ENCODE measurements at regions not wholly inside any gene's neighbourhood (a gene's known extent, or its start where the extent isn't known, plus 50 kb on each side); places are given as distances from the start of the nearest gene placed in this dataset.

DNA sequence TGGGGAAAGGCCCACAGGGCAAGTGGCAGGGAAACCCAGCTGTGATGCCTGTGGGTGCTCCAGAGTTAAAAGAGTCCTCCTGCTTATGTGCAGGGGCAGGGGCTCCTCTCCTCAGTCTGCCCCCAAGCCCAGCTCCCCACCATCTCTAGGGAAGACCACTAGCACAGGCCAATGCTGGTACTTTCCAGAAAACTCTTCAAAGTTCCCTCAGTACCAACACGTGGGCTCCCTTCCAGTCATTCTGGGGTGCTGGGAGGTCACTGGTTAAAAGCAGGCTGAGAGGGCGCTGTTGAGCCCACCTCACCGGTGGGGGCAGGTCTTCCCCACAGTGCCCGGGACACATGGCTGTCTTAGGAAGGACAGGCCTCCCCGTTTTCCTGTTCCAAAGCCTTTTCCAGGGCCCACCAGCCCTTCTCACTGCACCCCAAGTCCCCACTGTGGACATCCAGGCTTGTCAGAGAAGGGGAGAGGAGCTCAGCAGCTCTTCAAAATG is 154.6 kb downstream of the TRIM29 start:
- Histone ChIP-seq H3K4me2 (no peak overlapping the region), H3K36me3 (ENCODE audit: insufficient read depth) (no peaks in the 10 kb centered on the region), H3K4me3 (no peak overlapping the region), H3F3A (replicated peaks; ENCODE audit: low read depth) (no peaks in the 10 kb centered on the region), H2AFZ (peak overlapping the region; percentile 69; the same call in 1 of the 2 replicates), H3K79me2 (replicated peaks; ENCODE audit: insufficient read depth) (no peaks in the 10 kb centered on the region), H3K27ac (ENCODE audit: low read depth) (no peak overlapping the region), H3K9me2 (ENCODE audit: insufficient read depth) (no peaks in the 10 kb centered on the region), H3K4me1 (ENCODE audit: insufficient read depth) (no peaks in the 10 kb centered on the region), H4K20me1 (replicated peaks; ENCODE audit: insufficient read depth) (no peaks in the 10 kb centered on the region), H3K27me3 (ENCODE audit: insufficient read depth) (no peaks in the 10 kb centered on the region)
- H3K4me1 Mint-ChIP-seq: peaks cover 7% of the 10 kb centered on the region
- no peak overlapping the region for H3K4me3 Mint-ChIP-seq
- H3K27me3 Mint-ChIP-seq (ENCODE audit: insufficient read depth, low read depth, poor library complexity): peaks cover 8% of the 10 kb centered on the region
- no peak overlapping the region for H3K27ac Mint-ChIP-seq
- peak; percentile 91 for ATAC-seq
- TF ChIP-seq EZH2phosphoT487 (IDR thresholded peaks at IDR 0.05; ENCODE audit: unreplicated experiment) (no peak), REST (IDR thresholded peaks at IDR 0.05; ENCODE audit: unreplicated experiment) (no peak), STAT1 (IDR thresholded peaks at IDR 0.05; ENCODE audit: unreplicated experiment) (no peak), EZH2 (IDR thresholded peaks at IDR 0.05; ENCODE audit: low read depth, unreplicated experiment) (no peak), ZNF331 (CRISPR knock-in tag; IDR thresholded peaks at IDR 0.05; ENCODE audit: low read depth) (no peak), JUNB (IDR thresholded peaks at IDR 0.05; ENCODE audit: unreplicated experiment) (no peak)
- TF ChIP-seq, protein P1, sequence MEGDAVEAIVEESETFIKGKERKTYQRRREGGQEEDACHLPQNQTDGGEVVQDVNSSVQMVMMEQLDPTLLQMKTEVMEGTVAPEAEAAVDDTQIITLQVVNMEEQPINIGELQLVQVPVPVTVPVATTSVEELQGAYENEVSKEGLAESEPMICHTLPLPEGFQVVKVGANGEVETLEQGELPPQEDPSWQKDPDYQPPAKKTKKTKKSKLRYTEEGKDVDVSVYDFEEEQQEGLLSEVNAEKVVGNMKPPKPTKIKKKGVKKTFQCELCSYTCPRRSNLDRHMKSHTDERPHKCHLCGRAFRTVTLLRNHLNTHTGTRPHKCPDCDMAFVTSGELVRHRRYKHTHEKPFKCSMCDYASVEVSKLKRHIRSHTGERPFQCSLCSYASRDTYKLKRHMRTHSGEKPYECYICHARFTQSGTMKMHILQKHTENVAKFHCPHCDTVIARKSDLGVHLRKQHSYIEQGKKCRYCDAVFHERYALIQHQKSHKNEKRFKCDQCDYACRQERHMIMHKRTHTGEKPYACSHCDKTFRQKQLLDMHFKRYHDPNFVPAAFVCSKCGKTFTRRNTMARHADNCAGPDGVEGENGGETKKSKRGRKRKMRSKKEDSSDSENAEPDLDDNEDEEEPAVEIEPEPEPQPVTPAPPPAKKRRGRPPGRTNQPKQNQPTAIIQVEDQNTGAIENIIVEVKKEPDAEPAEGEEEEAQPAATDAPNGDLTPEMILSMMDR (conservative IDR thresholded peaks at IDR 0.05; ENCODE audit: low read depth in 2 of 2): peak; percentile 60 to 76
- H3K9me3 Mint-ChIP-seq: no peaks in the 10 kb centered on the region
- DNase-seq (ENCODE audit: low spot score): peak; percentile 68
- no peaks in the 10 kb centered on the region for H3K36me3 Mint-ChIP-seq (ENCODE audit: low read depth)

DNA sequence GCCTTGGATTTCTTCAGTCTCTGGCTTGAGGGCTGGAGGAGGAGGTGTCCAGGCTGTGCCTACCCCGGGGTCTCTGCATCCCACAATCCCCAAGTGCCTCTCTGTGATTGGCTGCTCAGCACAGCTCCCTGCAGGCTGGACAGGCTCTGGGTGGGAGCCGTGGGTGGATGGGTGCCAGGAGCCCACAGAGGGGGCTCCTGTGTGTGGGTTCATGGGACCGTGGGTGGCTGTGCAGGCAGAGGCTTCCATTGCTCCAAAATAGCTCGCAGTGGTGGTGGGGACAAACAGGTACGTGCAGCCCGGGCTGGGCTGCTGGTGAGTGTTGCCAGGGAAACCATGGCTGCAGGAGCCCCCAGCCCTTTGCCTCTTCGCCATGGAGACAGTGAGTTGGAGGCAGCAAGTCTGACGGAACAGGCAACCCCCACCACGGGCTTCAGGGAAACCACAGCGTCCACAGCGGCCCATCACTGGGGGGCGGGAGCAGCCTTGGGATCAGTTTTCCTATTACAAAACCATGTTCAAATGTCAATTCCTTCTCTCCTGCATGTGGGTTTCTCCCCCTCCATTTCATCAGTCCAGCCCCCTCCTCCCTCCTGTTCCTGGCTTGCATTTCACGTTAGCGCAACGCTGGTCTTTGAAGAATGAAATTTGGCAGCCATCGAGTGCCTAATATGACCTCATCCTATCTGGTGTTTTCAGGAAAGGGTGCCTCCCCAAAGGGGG is 155.2 kb downstream of the TRIM29 start:
- DNase-seq (ENCODE audit: low spot score) (no peak), ATAC-seq (no peak)
- Histone ChIP-seq H3K4me2 (no peak overlapping the region), H3K4me3 (no peak overlapping the region), H3F3A (replicated peaks; ENCODE audit: low read depth) (no peaks in the 10 kb centered on the region), H3K79me2 (replicated peaks; ENCODE audit: insufficient read depth) (no peaks in the 10 kb centered on the region), H3K4me1 (ENCODE audit: insufficient read depth) (no peaks in the 10 kb centered on the region), H3K27me3 (ENCODE audit: insufficient read depth) (no peaks in the 10 kb centered on the region), H3K9me2 (ENCODE audit: insufficient read depth) (no peaks in the 10 kb centered on the region), H3K36me3 (ENCODE audit: insufficient read depth) (no peaks in the 10 kb centered on the region), H2AFZ (no peak overlapping the region), H4K20me1 (replicated peaks; ENCODE audit: insufficient read depth) (no peaks in the 10 kb centered on the region), H3K27ac (ENCODE audit: low read depth) (no peak overlapping the region)
- peaks cover 11% of the 10 kb centered on the region for H3K27me3 Mint-ChIP-seq (ENCODE audit: insufficient read depth, low read depth, poor library complexity)
- no peak overlapping the region for H3K4me3 Mint-ChIP-seq
- H3K27ac Mint-ChIP-seq: no peak overlapping the region
- peaks cover 7% of the 10 kb centered on the region for H3K4me1 Mint-ChIP-seq
- H3K36me3 Mint-ChIP-seq (ENCODE audit: low read depth): no peaks in the 10 kb centered on the region
- TF ChIP-seq ZNF114 (CRISPR knock-in tag; IDR thresholded peaks at IDR 0.05) (no peak), CREB1 (CRISPR knock-in tag; IDR thresholded peaks at IDR 0.05; ENCODE audit: low read depth) (no peak), NANOG (IDR thresholded peaks at IDR 0.05; ENCODE audit: borderline replicate concordance) (no peak), EZH2 (IDR thresholded peaks at IDR 0.05; ENCODE audit: low read depth, unreplicated experiment) (no peak)
- TF ChIP-seq, protein P1 (conservative IDR thresholded peaks at IDR 0.05; ENCODE audit: low read depth in 2 of 2): no peak
- no peaks in the 10 kb centered on the region for H3K9me3 Mint-ChIP-seq
